GM10266 (cell line): ENCODE measurements at regions not wholly inside any gene's neighbourhood (a gene's known extent, or its start where the extent isn't known, plus 50 kb on each side); places are given as distances from the start of the nearest gene placed in this dataset.

Experiments used
- DNase-seq: peaks from one replicate; pipeline ENCODE4 v3.0.0; 2012; ENCODE audit errors: extremely low spot score
- TF ChIP-seq, protein P1 (sequence below): IDR thresholded peaks from 2 replicates; pipeline ENCODE4 v1.5.1; 2012; ENCODE audit warnings: mild to moderate bottlenecking, low read depth; ENCODE audit not compliant: control insufficient read depth, insufficient read depth; ENCODE audit errors: missing control alignments

GRCh38 chr7:131224996-131225395 lies 102.7 kb upstream of the MKLN1 start:
- TF ChIP-seq, protein P1, sequence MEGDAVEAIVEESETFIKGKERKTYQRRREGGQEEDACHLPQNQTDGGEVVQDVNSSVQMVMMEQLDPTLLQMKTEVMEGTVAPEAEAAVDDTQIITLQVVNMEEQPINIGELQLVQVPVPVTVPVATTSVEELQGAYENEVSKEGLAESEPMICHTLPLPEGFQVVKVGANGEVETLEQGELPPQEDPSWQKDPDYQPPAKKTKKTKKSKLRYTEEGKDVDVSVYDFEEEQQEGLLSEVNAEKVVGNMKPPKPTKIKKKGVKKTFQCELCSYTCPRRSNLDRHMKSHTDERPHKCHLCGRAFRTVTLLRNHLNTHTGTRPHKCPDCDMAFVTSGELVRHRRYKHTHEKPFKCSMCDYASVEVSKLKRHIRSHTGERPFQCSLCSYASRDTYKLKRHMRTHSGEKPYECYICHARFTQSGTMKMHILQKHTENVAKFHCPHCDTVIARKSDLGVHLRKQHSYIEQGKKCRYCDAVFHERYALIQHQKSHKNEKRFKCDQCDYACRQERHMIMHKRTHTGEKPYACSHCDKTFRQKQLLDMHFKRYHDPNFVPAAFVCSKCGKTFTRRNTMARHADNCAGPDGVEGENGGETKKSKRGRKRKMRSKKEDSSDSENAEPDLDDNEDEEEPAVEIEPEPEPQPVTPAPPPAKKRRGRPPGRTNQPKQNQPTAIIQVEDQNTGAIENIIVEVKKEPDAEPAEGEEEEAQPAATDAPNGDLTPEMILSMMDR, result no peak
- no peak for DNase-seq

- no peak for DNase-seq
- TF ChIP-seq, protein P1, result no peak
Observed at GRCh38 chr7:131225619-131226513, 101.8 kb upstream of the MKLN1 start.

- TF ChIP-seq, protein P1, result no peak
- DNase-seq, result no peak
Observed at GRCh38 chr7:131226514-131226865, 101.2 kb upstream of the MKLN1 start.

DNA sequence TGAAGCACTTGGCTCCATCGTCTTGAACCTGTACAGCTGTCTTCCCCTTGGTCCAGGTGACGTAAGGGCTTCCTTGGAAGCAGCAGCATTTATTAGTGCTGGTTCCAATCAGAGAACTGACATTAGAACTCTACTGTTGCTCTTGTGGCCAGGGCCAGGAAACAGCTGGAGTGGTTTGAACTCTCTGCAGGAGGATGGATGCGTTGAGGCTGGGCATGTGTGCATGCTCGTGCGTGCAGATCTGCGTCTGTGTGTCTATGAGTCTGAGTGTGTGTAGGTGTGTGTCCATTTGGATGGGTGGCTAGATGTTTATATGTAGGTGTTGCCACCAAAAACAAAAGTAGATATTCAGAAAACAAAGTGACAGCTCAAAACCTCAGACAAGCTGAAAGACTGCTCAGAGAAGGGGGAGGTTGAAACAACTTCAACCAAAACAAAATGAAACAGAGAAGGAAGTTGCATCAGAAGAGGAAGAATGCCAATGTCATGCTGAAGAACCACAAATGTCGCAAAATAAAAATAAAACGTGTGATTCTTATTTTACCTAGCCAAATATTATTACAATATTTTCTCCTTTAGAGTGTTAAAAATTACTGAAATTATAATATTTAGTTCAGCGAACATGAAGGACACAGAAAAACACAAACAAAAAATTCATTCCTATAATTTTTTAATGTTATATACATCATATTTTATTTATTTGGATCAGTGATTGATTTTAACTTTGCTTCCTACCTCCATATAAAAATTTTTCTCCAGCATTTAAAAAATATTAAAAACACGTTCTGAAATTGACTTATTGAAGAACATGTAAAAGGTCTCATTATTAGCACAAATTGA lies 96.1 kb upstream of the MKLN1 start:
- DNase-seq, result peak; percentile 64
- TF ChIP-seq, protein P1, result no peak

DNA sequence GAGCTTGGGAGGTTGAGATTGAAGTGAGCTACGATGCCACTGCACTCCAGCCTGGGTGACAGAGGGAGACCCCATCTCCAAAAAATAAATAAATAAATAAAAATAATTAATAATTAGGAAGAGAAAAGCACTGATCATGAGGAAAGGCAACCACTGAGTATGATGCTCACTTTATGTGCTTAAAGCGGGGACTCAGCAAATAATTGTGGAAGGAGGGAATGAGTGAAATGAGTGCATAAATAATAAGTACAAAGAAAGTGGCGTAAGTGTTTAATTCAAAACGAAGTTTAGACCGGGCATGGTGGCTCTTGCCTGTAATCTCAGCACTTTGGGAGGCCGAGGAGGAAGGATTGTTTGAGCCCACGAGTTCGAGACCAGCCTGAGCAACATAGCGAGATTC lies 94.9 kb upstream of the MKLN1 start:
- TF ChIP-seq, protein P1, result no peak
- DNase-seq, result no peak

DNA sequence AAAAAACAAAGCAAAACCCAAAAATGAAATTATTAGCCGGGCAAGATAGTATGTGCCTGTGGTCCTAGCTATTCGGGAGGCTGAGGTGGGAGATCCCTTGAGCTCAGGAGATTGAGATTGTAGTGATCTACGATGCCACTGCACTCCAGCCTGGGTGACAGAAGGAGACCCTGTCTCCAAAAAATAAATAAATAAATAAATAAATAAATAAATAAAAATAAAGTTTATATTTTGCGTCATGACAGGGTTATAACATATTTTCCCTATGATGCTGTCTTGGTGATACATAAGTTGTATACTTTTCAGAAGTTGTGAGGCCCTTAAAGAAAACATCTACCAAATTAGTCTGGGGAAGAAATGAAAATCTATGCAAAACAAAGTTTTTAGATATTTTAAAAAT lies 94.5 kb upstream of the MKLN1 start:
- no peak for DNase-seq
- TF ChIP-seq, protein P1, result no peak
